ENCODE measurements at regions not wholly inside any gene's neighbourhood (a gene's known extent, or its start where the extent isn't known, plus 50 kb on each side); places are given as distances from the start of the nearest gene placed in this dataset.

- TF ChIP-seq POLR2A (IDR thresholded peaks at IDR 0.05), result no peak
- TF ChIP-seq CTCF (IDR thresholded peaks at IDR 0.05), result no peak
- no peak for TF ChIP-seq POLR2AphosphoS5 (IDR thresholded peaks at IDR 0.05)
These were observed 189.3 kb downstream of the POLR1F start for GRCh38 chr7:19519443-19520021.
